ENCODE measurements at regions not wholly inside any gene's neighbourhood (a gene's known extent, or its start where the extent isn't known, plus 50 kb on each side); places are given as distances from the start of the nearest gene placed in this dataset.

- Histone ChIP-seq H3K9me1 (ENCODE audit: control insufficient read depth, insufficient read depth, low read length) (no peaks in the 10 kb centered on the region), H3K79me2 (ENCODE audit: control insufficient read depth, insufficient read depth, low read length) (no peaks in the 10 kb centered on the region), H2AFZ (ENCODE audit: low read depth, low read length) (no peak overlapping the region), H3K36me3 (ENCODE audit: control insufficient read depth, insufficient read depth, low read length) (no peaks in the 10 kb centered on the region), H3K27ac (ENCODE audit: extremely low read depth, low read depth, low read length) (no peak overlapping the region), H3K4me3 (no peak overlapping the region), H3K4me1 (replicated peaks in 1 of 2; ENCODE audit: control insufficient read depth in 2 of 2, insufficient read depth in 2 of 2, low read length in 2 of 2) (no peaks in the 10 kb centered on the region), H3K9ac (ENCODE audit: insufficient read depth in 1 of 2, low read depth in 2 of 2, low read length in 2 of 2) (no peak overlapping the region), H4K20me1 (replicated peaks; ENCODE audit: control insufficient read depth, insufficient read depth, low read length) (no peaks in the 10 kb centered on the region), H3K4me2 (ENCODE audit: insufficient read depth, low read length) (no peak overlapping the region), H3K27me3 (ENCODE audit: control insufficient read depth in 2 of 2, insufficient read depth in 2 of 2, low read length in 2 of 2) (no peaks in the 10 kb centered on the region), H3K9me3 (replicated peaks; ENCODE audit: control insufficient read depth, insufficient read depth, low read depth, low read length) (no peaks in the 10 kb centered on the region)
- FAIRE-seq (no peak), ATAC-seq (no peak), DNase-seq (ENCODE audit: extremely low read depth in 1 of 4, low spot score in 3 of 4) (no peak)
- TF ChIP-seq FOXM1 (IDR thresholded peaks at IDR 0.05; ENCODE audit: low read depth) (no peak), FOXM1 (CRISPR knock-in tag; IDR thresholded peaks at IDR 0.05; ENCODE audit: low read depth) (no peak), GATA2 (CRISPR knock-in tag; IDR thresholded peaks at IDR 0.05) (no peak)
- 2% methylated on average over 4 of the region's 4 CpGs for WGBS (ENCODE audit: insufficient coverage, low coverage, missing lambda C conversion rate)
- ChIA-PET POLR2A (no interaction called here), CTCF (ENCODE audit: low intra/inter-chr PET ratio) (no interaction called here)
- in situ Hi-C loops (cut with MboI), result no loop called here
- intact Hi-C loops (cut with micrococcal nuclease), result no loop called here
- BruUV-seq (replicated peaks), result no TSS peak
These were observed 124.5 kb downstream of the SLC16A9 start for GRCh38 chr10:59585046-59585700.

DNA sequence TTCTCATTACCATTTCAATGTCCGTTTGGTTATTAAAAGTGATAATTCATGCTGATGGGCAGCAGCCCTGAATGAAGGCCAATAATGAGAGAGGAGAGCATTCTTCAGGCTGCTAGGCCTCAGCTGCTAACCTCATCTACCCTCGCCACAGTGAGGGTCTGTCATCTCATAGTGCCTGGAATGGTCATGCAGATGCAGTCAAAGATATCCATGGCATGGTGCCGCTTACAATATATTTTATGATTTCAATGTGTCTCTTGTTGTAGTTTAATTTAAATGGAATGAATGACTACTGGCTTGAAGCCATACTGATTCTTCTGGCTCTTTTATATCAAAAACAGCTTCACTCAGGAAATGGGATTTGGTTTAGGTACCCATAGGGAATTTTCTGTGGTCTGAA lies 126.9 kb downstream of the SLC16A9 start:
- no peaks in the 10 kb centered on the region for H3K9me1 ChIP-seq (ENCODE audit: control insufficient read depth, insufficient read depth, low read length)
- no peak overlapping the region for H3K9ac ChIP-seq (ENCODE audit: insufficient read depth in 1 of 2, low read depth in 2 of 2, low read length in 2 of 2)
- no peak overlapping the region for H3K4me3 ChIP-seq
- no peaks in the 10 kb centered on the region for H3K79me2 ChIP-seq (ENCODE audit: control insufficient read depth, insufficient read depth, low read length)
- FAIRE-seq, result no peak
- H4K20me1 ChIP-seq (replicated peaks; ENCODE audit: control insufficient read depth, insufficient read depth, low read length), result no peaks in the 10 kb centered on the region
- H3K36me3 ChIP-seq (ENCODE audit: control insufficient read depth, insufficient read depth, low read length), result no peaks in the 10 kb centered on the region
- ATAC-seq, result no peak
- no peak overlapping the region for H3K27ac ChIP-seq (ENCODE audit: extremely low read depth, low read depth, low read length)
- ChIA-PET POLR2A (no interaction called here), CTCF (ENCODE audit: low intra/inter-chr PET ratio) (no interaction called here)
- H3K9me3 ChIP-seq (replicated peaks; ENCODE audit: control insufficient read depth, insufficient read depth, low read depth, low read length), result no peaks in the 10 kb centered on the region
- H3K27me3 ChIP-seq (ENCODE audit: control insufficient read depth in 2 of 2, insufficient read depth in 2 of 2, low read length in 2 of 2), result no peaks in the 10 kb centered on the region
- in situ Hi-C loops (cut with MboI) (no loop called here), intact Hi-C loops (cut with micrococcal nuclease) (no loop called here)
- H3K4me1 ChIP-seq (replicated peaks in 1 of 2; ENCODE audit: control insufficient read depth in 2 of 2, insufficient read depth in 2 of 2, low read length in 2 of 2), result no peaks in the 10 kb centered on the region
- WGBS (ENCODE audit: insufficient coverage, low coverage, missing lambda C conversion rate), result 0% methylated on average over 3 of the region's 3 CpGs
- no peak overlapping the region for H3K4me2 ChIP-seq (ENCODE audit: insufficient read depth, low read length)
- DNase-seq (ENCODE audit: extremely low read depth in 1 of 4, low spot score in 3 of 4), result no peak
- no TSS peak for BruUV-seq (replicated peaks)
- H2AFZ ChIP-seq (ENCODE audit: low read depth, low read length), result no peak overlapping the region
- TF ChIP-seq GTF2A2 (tag; IDR thresholded peaks at IDR 0.05) (no peak), CBX8 (IDR thresholded peaks at IDR 0.05; ENCODE audit: borderline replicate concordance, extremely low read depth, low read depth, low read length, poor library complexity, severe bottlenecking) (no peak), RBM34 (IDR thresholded peaks at IDR 0.05; ENCODE audit: borderline replicate concordance, insufficient read depth, low read length) (no peak), MED1 (CRISPR knock-in tag; IDR thresholded peaks at IDR 0.05; ENCODE audit: borderline replicate concordance) (no peak), ZSCAN29 (IDR thresholded peaks at IDR 0.05) (no peak), CC2D1A (IDR thresholded peaks at IDR 0.05) (no peak), TEAD1 (CRISPR knock-in tag; IDR thresholded peaks at IDR 0.05) (no peak), MXD1 (CRISPR knock-in tag; IDR thresholded peaks at IDR 0.05; ENCODE audit: borderline replicate concordance, poor library complexity, severe bottlenecking) (no peak)
- TF ChIP-seq, protein P1, sequence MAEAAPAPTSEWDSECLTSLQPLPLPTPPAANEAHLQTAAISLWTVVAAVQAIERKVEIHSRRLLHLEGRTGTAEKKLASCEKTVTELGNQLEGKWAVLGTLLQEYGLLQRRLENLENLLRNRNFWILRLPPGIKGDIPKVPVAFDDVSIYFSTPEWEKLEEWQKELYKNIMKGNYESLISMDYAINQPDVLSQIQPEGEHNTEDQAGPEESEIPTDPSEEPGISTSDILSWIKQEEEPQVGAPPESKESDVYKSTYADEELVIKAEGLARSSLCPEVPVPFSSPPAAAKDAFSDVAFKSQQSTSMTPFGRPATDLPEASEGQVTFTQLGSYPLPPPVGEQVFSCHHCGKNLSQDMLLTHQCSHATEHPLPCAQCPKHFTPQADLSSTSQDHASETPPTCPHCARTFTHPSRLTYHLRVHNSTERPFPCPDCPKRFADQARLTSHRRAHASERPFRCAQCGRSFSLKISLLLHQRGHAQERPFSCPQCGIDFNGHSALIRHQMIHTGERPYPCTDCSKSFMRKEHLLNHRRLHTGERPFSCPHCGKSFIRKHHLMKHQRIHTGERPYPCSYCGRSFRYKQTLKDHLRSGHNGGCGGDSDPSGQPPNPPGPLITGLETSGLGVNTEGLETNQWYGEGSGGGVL (CRISPR knock-in tag; IDR thresholded peaks at IDR 0.05), result no peak
